Progenitor cell of endocrine pancreas (in vitro differentiated cells): ENCODE measurements at regions not wholly inside any gene's neighbourhood (a gene's known extent, or its start where the extent isn't known, plus 50 kb on each side); places are given as distances from the start of the nearest gene placed in this dataset.
A peak's percentile ranks its signal among the peaks of the same experiment; 100 is the strongest.

Experiments used
- DNase-seq: peaks from one replicate; pipeline ENCODE4 v3.0.0; 2021; ENCODE audit warnings: low spot score; ENCODE audit not compliant: unreplicated experiment
- H3K27ac Mint-ChIP-seq: 2 replicates; pipeline ENCODE4 v1.8.0; 2021; ENCODE audit warnings: mild to moderate bottlenecking, moderate library complexity, mixed read lengths
- H3K27me3 Mint-ChIP-seq: 2 replicates; pipeline ENCODE4 v1.8.0; 2021; ENCODE audit warnings: mixed read lengths
- H3K36me3 Mint-ChIP-seq: 2 replicates; pipeline ENCODE4 v1.8.0; 2022; ENCODE audit warnings: mixed read lengths; ENCODE audit not compliant: insufficient read depth
- H3K4me1 Mint-ChIP-seq: 2 replicates; pipeline ENCODE4 v1.8.0; 2021; ENCODE audit warnings: low read depth, mixed read lengths
- H3K4me3 Mint-ChIP-seq: 2 replicates; pipeline ENCODE4 v1.8.0; 2021; ENCODE audit warnings: low read depth, mild to moderate bottlenecking, moderate library complexity, mixed read lengths
- H3K9me3 Mint-ChIP-seq: 2 replicates; pipeline ENCODE4 v1.8.0; 2021; ENCODE audit warnings: low read depth, mixed read lengths
- TF ChIP-seq, protein P1 (sequence below): fragments of 200-600 bp; sonication (generic); IDR thresholded peaks from one replicate; pipeline ENCODE4 v1.5.0; 2021; ENCODE audit warnings: antibody characterized with exemption, mild to moderate bottlenecking; ENCODE audit not compliant: unreplicated experiment

DNA sequence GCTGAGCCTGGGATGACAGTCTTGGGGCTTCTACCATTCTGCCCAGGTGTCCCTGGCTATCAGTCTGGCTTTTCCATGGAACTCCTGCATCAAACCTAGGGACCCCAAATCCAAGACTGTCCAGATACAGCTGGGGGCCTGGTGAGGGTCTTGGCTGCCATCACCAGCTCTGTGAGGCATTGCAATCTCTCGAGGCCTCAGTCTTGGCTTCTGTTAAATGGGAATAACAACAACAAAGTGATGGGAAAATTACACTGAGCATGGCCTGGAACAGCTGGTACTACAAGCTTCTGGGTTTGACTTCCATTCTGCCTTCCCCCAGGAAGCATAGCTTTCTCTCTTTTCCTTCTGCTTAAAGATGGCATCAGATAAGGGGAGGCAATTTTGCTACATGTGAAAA lies 50.0 kb upstream of the LCTL start:
- no peak overlapping the region for H3K27ac Mint-ChIP-seq
- H3K4me1 Mint-ChIP-seq, result peaks cover 9% of the 10 kb centered on the region
- TF ChIP-seq, protein P1, sequence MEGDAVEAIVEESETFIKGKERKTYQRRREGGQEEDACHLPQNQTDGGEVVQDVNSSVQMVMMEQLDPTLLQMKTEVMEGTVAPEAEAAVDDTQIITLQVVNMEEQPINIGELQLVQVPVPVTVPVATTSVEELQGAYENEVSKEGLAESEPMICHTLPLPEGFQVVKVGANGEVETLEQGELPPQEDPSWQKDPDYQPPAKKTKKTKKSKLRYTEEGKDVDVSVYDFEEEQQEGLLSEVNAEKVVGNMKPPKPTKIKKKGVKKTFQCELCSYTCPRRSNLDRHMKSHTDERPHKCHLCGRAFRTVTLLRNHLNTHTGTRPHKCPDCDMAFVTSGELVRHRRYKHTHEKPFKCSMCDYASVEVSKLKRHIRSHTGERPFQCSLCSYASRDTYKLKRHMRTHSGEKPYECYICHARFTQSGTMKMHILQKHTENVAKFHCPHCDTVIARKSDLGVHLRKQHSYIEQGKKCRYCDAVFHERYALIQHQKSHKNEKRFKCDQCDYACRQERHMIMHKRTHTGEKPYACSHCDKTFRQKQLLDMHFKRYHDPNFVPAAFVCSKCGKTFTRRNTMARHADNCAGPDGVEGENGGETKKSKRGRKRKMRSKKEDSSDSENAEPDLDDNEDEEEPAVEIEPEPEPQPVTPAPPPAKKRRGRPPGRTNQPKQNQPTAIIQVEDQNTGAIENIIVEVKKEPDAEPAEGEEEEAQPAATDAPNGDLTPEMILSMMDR, result no peak
- H3K36me3 Mint-ChIP-seq, result no peaks in the 10 kb centered on the region
- H3K4me3 Mint-ChIP-seq, result no peak overlapping the region
- H3K9me3 Mint-ChIP-seq, result no peaks in the 10 kb centered on the region
- DNase-seq, result no peak
- peaks cover 2% of the 10 kb centered on the region for H3K27me3 Mint-ChIP-seq

DNA sequence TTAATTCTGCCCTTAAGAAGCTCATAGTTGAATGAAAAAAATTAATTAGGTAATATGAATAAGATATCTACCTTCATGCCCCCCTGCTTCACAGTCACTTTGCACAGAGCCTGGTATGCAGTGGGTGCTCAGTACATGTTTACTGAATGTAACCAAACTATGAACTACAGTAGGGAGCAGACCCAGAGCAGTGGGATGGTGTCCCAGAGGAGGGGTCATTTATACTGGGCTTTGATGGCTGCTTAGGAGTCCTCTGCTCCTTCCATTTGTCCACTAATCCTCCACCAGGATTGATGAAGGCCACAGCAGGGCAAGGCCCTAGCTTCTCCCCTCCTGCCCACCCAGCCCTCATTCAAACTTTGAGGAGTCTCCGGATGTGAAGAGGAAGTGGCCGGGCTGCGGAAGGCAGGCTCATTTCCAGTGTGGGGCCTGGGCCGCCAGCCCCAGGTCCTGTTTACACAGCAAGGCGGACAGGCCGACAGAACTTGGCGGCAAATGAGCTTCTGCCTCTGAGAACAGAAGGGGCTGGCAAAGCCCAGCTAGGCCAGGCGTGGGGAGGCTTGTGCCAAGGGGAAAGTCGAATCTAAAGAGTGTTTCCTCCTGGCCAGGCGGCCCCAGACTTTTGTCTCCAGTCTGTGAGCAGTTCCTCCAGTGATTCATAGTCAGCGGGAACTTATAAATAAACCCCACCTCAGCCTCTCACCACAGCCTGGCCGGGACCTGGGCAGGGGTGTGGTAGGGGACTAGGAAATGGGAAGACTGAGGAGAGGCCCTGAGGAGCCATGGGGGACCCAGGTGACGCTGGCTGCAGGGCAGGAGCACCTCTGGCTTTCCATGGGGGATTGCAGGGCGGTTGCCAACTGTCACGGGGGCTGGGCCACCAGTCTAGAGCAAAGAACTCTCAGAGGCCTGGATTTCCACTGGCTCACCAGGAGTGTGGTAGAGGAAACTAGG lies 51.6 kb upstream of the LCTL start:
- H3K4me1 Mint-ChIP-seq, result peaks cover 11% of the 10 kb centered on the region
- H3K27ac Mint-ChIP-seq, result peak overlapping the region; percentile 33
- no peaks in the 10 kb centered on the region for H3K36me3 Mint-ChIP-seq
- peaks cover 8% of the 10 kb centered on the region for H3K27me3 Mint-ChIP-seq
- H3K9me3 Mint-ChIP-seq, result no peaks in the 10 kb centered on the region
- DNase-seq, result no peak
- TF ChIP-seq, protein P1, result no peak
- H3K4me3 Mint-ChIP-seq, result no peak overlapping the region

GRCh38 chr15:66619152-66619903 lies 53.5 kb upstream of the LCTL start:
- peaks cover 6% of the 10 kb centered on the region for H3K27me3 Mint-ChIP-seq
- H3K4me1 Mint-ChIP-seq, result peaks cover 11% of the 10 kb centered on the region
- no peak overlapping the region for H3K4me3 Mint-ChIP-seq
- H3K9me3 Mint-ChIP-seq, result no peaks in the 10 kb centered on the region
- TF ChIP-seq, protein P1, result peak; percentile 91
- peak; percentile 74 for DNase-seq
- H3K36me3 Mint-ChIP-seq, result no peaks in the 10 kb centered on the region
- H3K27ac Mint-ChIP-seq, result no peak overlapping the region

- H3K27ac Mint-ChIP-seq, result no peak overlapping the region
- peaks cover 6% of the 10 kb centered on the region for H3K27me3 Mint-ChIP-seq
- H3K4me3 Mint-ChIP-seq, result no peak overlapping the region
- H3K36me3 Mint-ChIP-seq, result no peaks in the 10 kb centered on the region
- peaks cover 11% of the 10 kb centered on the region for H3K4me1 Mint-ChIP-seq
- no peak for DNase-seq
- no peaks in the 10 kb centered on the region for H3K9me3 Mint-ChIP-seq
- TF ChIP-seq, protein P1, result no peak
Observed at GRCh38 chr15:66620341-66620740, 54.5 kb upstream of the LCTL start.

GRCh38 chr15:66620744-66621344 lies 55.0 kb upstream of the LCTL start:
- Mint-ChIP-seq H3K4me1 (peaks cover 11% of the 10 kb centered on the region), H3K4me3 (no peak overlapping the region), H3K27ac (no peak overlapping the region), H3K9me3 (no peaks in the 10 kb centered on the region), H3K36me3 (no peaks in the 10 kb centered on the region), H3K27me3 (peaks cover 6% of the 10 kb centered on the region)
- DNase-seq, result no peak
- TF ChIP-seq, protein P1, result no peak
